ENCODE measurements at regions not wholly inside any gene's neighbourhood (a gene's known extent, or its start where the extent isn't known, plus 50 kb on each side); places are given as distances from the start of the nearest gene placed in this dataset.

DNA sequence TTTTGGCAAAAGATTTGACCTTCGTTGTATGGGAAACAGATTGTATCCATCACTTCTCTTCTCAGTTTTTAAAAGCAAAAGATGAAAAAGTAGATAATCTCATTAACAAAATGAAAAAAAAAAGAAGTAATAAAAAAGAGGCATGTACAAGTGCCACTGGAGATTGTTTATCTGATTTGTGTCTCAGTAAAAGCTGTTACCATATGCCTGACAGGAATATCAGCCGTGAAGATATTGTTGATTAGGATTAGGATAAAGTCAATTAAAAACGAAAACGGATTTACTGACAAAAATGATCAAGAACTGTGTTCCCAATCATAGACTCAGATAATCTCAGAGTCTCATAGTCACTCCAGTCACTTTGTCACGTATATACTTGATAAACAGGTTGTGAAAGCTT is 842.1 kb upstream of the SLC10A2 start:
- H3K27ac ChIP-seq (ENCODE audit: low read depth, low read length), result no peak overlapping the region
- H3K9me3 ChIP-seq (ENCODE audit: insufficient read depth in 2 of 2, low read depth in 1 of 2, low read length in 1 of 2), result no peaks in the 10 kb centered on the region
- FAIRE-seq, result no peak

More for the DNA sequence above, 842.1 kb upstream of the SLC10A2 start:
- no peak overlapping the region for H2BK20ac ChIP-seq (ENCODE audit: low read length)
- H3K4ac ChIP-seq (replicated peaks; ENCODE audit: insufficient read length, low read depth, low read length), result no peak overlapping the region
- WGBS, 2 experiments (ENCODE audit: extremely low coverage in 1 of 2, insufficient coverage in 1 of 2, insufficient read length in 1 of 2, insufficient replicate concordance in 2 of 2, low coverage in 1 of 2, low lambda C conversion rate in 2 of 2, missing lambda C conversion rate in 1 of 2), result 90% methylated on average over 5 of the region's 5 CpGs; no CpG with 5 or more reads in 1 of the 2 experiments
- H2AK5ac ChIP-seq (ENCODE audit: low read depth, low read length), result no peak overlapping the region
- no peaks in the 10 kb centered on the region for H3K79me1 ChIP-seq (ENCODE audit: low read depth, low read length)
- no peak overlapping the region for H3K14ac ChIP-seq (ENCODE audit: insufficient read length)
- H2BK120ac ChIP-seq (replicated peaks; ENCODE audit: low read depth, low read length), result no peak overlapping the region
- CTCF ChIA-PET (ENCODE audit: partially characterized antibody), result no interaction called here
- POLR2A ChIA-PET (ENCODE audit: partially characterized antibody), result no interaction called here
- no peak overlapping the region for H3K23ac ChIP-seq (ENCODE audit: insufficient read length)
- no peaks in the 10 kb centered on the region for H3K4me1 ChIP-seq (replicated peaks in 1 of 4; ENCODE audit: control insufficient read depth in 3 of 4, insufficient read depth in 4 of 4, low read length in 3 of 4)
- no peak overlapping the region for H4K8ac ChIP-seq (ENCODE audit: extremely low read depth, insufficient read depth, low read length)
- no peaks in the 10 kb centered on the region for H4K20me1 ChIP-seq (replicated peaks in 1 of 2; ENCODE audit: control insufficient read depth in 1 of 2, insufficient read depth in 2 of 2, low read length in 2 of 2)
- no peak overlapping the region for H2BK15ac ChIP-seq (ENCODE audit: low read length)
- no peaks in the 10 kb centered on the region for H3K23me2 ChIP-seq (ENCODE audit: low read depth, low read length)
- H3K79me2 ChIP-seq (ENCODE audit: control insufficient read depth in 1 of 2, insufficient read depth in 2 of 2, low read length in 2 of 2), result no peaks in the 10 kb centered on the region
- H2AFZ ChIP-seq (ENCODE audit: low read length), result no peak overlapping the region
- H2BK5ac ChIP-seq (ENCODE audit: low read depth, low read length), result no peak overlapping the region
- no peaks in the 10 kb centered on the region for H3K36me3 ChIP-seq (ENCODE audit: control insufficient read depth in 2 of 4, insufficient read depth in 4 of 4, low read length in 3 of 4)
- no peak overlapping the region for H3K4me3 ChIP-seq (ENCODE audit: extremely low read depth in 1 of 4, insufficient read depth in 2 of 4, low read depth in 3 of 4, low read length in 4 of 4)
- no peak overlapping the region for H2BK12ac ChIP-seq (ENCODE audit: low read depth, low read length)
- no peak overlapping the region for H3K4me2 ChIP-seq (ENCODE audit: insufficient read depth in 1 of 2, low read depth in 2 of 2, low read length in 2 of 2)
- H3K27me3 ChIP-seq (replicated peaks in 1 of 4; ENCODE audit: control insufficient read depth in 3 of 4, extremely low read depth in 1 of 4, insufficient read depth in 3 of 4, low read length in 3 of 4), result no peaks in the 10 kb centered on the region
- no peak overlapping the region for H4K5ac ChIP-seq (ENCODE audit: insufficient read length, low read depth, low read length)
- no peak overlapping the region for H3K18ac ChIP-seq (ENCODE audit: extremely low read depth, low read length)
- H4K91ac ChIP-seq (replicated peaks; ENCODE audit: insufficient read length, low read length), result no peak overlapping the region
- H3K56ac ChIP-seq (replicated peaks; ENCODE audit: insufficient read length, low read depth, low read length), result no peak overlapping the region
- TF ChIP-seq CREB1 (IDR thresholded peaks at IDR 0.05), result no peak
- no peak for TF ChIP-seq HDAC6 (IDR thresholded peaks at IDR 0.05; ENCODE audit: low read depth, low read length)
- no peak for TF ChIP-seq EGR1 (IDR thresholded peaks at IDR 0.05; ENCODE audit: borderline replicate concordance, low read depth, low read length)
- TF ChIP-seq MAFK (IDR thresholded peaks at IDR 0.05; ENCODE audit: low read depth, low read length), result no peak
- TF ChIP-seq FOSL1 (IDR thresholded peaks at IDR 0.05; ENCODE audit: insufficient read depth, low read depth, low read length), result no peak
- TF ChIP-seq SP1 (IDR thresholded peaks at IDR 0.05; ENCODE audit: low read depth, low read length), result no peak
- TF ChIP-seq RAD21 (IDR thresholded peaks at IDR 0.05 in 1 of 2, conservative IDR thresholded peaks at IDR 0.05 in 1 of 2; ENCODE audit: low read depth in 2 of 2, low read length in 2 of 2), result no peak
- no peak for TF ChIP-seq KDM4A (IDR thresholded peaks at IDR 0.05; ENCODE audit: low read depth, low read length, severe bottlenecking)
- no peak overlapping the region for H3K9ac ChIP-seq (replicated peaks in 1 of 4; ENCODE audit: extremely low read depth in 1 of 4, low read depth in 3 of 4, low read length in 3 of 4)
- no peak for DNase-seq (ENCODE audit: low read depth in 1 of 2, low spot score in 2 of 2)
